Astrocyte (in vitro differentiated cells and primary cell): ENCODE measurements at regions not wholly inside any gene's neighbourhood (a gene's known extent, or its start where the extent isn't known, plus 50 kb on each side); places are given as distances from the start of the nearest gene placed in this dataset.
"Not testable (repeated sequence)": the region's sequence is repeated elsewhere in the genome, so short reads cannot be mapped to it uniquely, and the experiment has no call there.

Experiments
- DNase-seq: peaks from one replicate; pipeline ENCODE4 v3.0.0-alpha.2; 2010; ENCODE audit warnings: low read depth
- FAIRE-seq: peaks from 2 replicates; lab custom pipeline; 2011; peaks lifted over from hg19 to GRCh38; lab: Jason Lieb, UNC
- H2AFZ ChIP-seq: 2 replicates; pipeline ENCODE4 v1.6.0; 2012; ENCODE audit warnings: low read depth, low read length, inconsistent platforms
- H3K27ac ChIP-seq: 2 replicates; pipeline ENCODE4 v1.5.1; 2011; ENCODE audit warnings: low read depth, low read length, inconsistent platforms
- H3K27me3 ChIP-seq: 2 replicates; pipeline ENCODE4 v1.6.0; 2011; ENCODE audit warnings: low read length, inconsistent platforms; ENCODE audit not compliant: insufficient read depth
- H3K36me3 ChIP-seq: 2 replicates; pipeline ENCODE4 v1.5.1; 2011; ENCODE audit warnings: low read length, inconsistent platforms; ENCODE audit not compliant: insufficient read depth
- H3K4me1 ChIP-seq: 2 replicates; pipeline ENCODE4 v1.5.1; 2011; ENCODE audit warnings: low read length, inconsistent platforms; ENCODE audit not compliant: insufficient read depth
- H3K4me2 ChIP-seq: 2 replicates; pipeline ENCODE4 v1.6.0; 2012; ENCODE audit warnings: low read length, inconsistent platforms
- H3K4me3 ChIP-seq: 2 replicates; pipeline ENCODE4 v1.5.1; 2011; ENCODE audit warnings: low read depth, mild to moderate bottlenecking, low read length, inconsistent platforms; ENCODE audit not compliant: insufficient read depth
- H3K79me2 ChIP-seq: 2 replicates; pipeline ENCODE4 v1.6.0; 2012; ENCODE audit warnings: mild to moderate bottlenecking, low read length, inconsistent platforms; ENCODE audit not compliant: insufficient read depth
- H3K9ac ChIP-seq: 2 replicates; pipeline ENCODE4 v1.6.0; 2012; ENCODE audit warnings: mild to moderate bottlenecking, low read length, inconsistent platforms
- H3K9me3 ChIP-seq: 2 replicates; pipeline ENCODE4 v1.5.1; 2012; ENCODE audit warnings: low read depth, mild to moderate bottlenecking, low read length, inconsistent platforms; ENCODE audit not compliant: insufficient read depth
- H4K20me1 ChIP-seq: 2 replicates; pipeline ENCODE4 v1.6.0; 2012; ENCODE audit warnings: low read length, inconsistent platforms; ENCODE audit not compliant: insufficient read depth
- H3K27ac Mint-ChIP-seq: one replicate; pipeline ENCODE4 v1.8.0; 2021; ENCODE audit warnings: mild to moderate bottlenecking, mixed read lengths; ENCODE audit not compliant: unreplicated experiment
- H3K27me3 Mint-ChIP-seq: one replicate; pipeline ENCODE4 v1.8.0; 2021; ENCODE audit warnings: low read depth, mixed read lengths; ENCODE audit not compliant: unreplicated experiment
- H3K36me3 Mint-ChIP-seq: one replicate; pipeline ENCODE4 v1.8.0; 2021; ENCODE audit warnings: low read depth, mixed read lengths; ENCODE audit not compliant: unreplicated experiment
- H3K4me1 Mint-ChIP-seq: one replicate; pipeline ENCODE4 v1.8.0; 2021; ENCODE audit warnings: low read depth, mixed read lengths; ENCODE audit not compliant: unreplicated experiment
- H3K4me3 Mint-ChIP-seq: one replicate; pipeline ENCODE4 v1.8.0; 2021; ENCODE audit warnings: mild to moderate bottlenecking, moderate library complexity, mixed read lengths; ENCODE audit not compliant: unreplicated experiment
- H3K9me3 Mint-ChIP-seq: one replicate; pipeline ENCODE4 v1.8.0; 2021; ENCODE audit warnings: mild to moderate bottlenecking, mixed read lengths; ENCODE audit not compliant: unreplicated experiment

DNA sequence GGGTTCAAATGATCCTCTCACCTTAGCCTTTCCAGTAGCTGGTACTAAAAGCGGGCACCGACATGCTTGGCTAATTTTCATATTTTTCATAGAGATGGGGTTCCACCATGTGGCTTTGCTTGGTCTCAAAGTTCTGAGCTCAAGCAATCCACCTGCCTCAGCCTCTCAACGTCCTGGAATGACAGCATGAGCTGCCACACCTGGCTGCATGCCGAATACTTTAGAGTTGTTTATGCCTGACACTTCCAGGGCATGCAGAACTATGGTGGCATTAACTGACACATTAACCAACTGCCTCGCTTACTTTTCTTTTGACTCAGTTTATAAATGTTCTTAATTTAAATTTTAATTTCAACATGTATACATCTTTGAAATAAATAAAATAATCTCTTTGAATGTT, 135.8 kb downstream of the CCDC74A start:
- not testable (repeated sequence) for H3K36me3 Mint-ChIP-seq, H3K9me3 Mint-ChIP-seq, H2AFZ ChIP-seq, H4K20me1 ChIP-seq, FAIRE-seq, H3K4me1 ChIP-seq, H3K27ac Mint-ChIP-seq, H3K27me3 ChIP-seq, H3K36me3 ChIP-seq, H3K4me3 Mint-ChIP-seq, H3K9me3 ChIP-seq, DNase-seq, H3K27me3 Mint-ChIP-seq, H3K9ac ChIP-seq, H3K79me2 ChIP-seq, H3K27ac ChIP-seq, H3K4me3 ChIP-seq, H3K4me2 ChIP-seq
- peaks cover 20% of the 10 kb centered on the region for H3K4me1 Mint-ChIP-seq

DNA sequence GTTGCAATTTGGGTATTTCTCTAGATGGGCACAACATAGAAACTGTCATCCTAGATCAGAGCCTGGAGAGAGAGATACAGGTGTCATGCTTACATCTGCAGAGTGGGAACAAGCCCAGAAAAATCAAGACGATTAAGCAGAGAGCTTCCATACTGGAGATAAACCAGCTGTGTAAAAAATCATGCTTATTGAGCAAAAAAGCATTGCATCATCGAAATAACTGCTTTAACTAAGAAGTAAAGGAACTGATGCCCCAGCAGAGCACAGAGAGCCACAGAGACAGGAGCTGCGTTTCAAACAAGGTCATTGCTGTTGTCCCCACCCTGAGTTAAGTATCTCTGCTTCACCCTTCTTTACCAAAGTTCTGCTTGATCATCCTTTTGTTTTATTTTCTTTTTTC, 138.0 kb downstream of the CCDC74A start:
- not testable (repeated sequence) for H3K9me3 Mint-ChIP-seq, H3K4me3 Mint-ChIP-seq, H3K9ac ChIP-seq, H3K27me3 Mint-ChIP-seq, H3K27ac ChIP-seq, H3K36me3 ChIP-seq, H3K27ac Mint-ChIP-seq, H3K9me3 ChIP-seq, H4K20me1 ChIP-seq, H3K4me3 ChIP-seq, H3K27me3 ChIP-seq, H3K79me2 ChIP-seq, DNase-seq, H2AFZ ChIP-seq, FAIRE-seq, H3K36me3 Mint-ChIP-seq, H3K4me2 ChIP-seq
- peaks cover 30% of the 10 kb centered on the region for H3K4me1 Mint-ChIP-seq
- peaks cover 11% of the 10 kb centered on the region for H3K4me1 ChIP-seq

DNA sequence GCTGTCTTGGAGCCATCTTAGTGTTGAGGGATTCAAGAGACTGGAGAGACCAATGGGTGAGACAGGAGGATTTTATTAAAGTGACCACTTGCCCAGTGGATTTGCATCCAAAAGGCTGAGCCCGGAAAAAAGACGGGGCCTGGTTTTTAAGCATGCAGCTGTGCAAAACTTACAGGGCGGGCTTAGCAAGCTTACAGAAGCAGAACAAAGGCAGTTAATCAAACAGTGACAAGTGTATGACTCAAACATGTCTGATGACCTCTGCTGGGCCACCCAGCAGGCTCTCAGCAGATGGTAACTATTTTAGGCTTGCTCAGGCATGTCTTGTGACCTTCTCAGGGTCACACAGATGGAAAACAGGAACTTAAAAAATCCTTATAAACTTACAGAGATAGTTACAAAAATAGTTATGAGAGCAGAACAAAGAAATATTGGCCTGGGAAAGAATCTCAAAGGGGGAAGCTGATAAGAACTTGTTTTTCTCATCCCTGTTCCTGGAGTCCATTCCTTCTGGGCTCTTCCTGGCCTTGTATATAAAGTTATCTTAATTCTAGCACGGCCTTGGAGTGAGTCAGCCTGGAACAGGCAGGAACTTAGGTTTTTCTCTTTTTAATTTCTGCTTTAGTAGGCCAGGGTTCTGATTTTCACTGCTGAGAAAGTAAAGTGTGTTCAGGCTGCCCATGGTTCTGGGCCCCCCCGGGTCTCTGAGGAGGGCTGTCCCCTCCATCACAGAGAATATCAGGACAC, 141.3 kb downstream of the CCDC74A start:
- H3K4me3 Mint-ChIP-seq, H4K20me1 ChIP-seq, FAIRE-seq, H3K9me3 Mint-ChIP-seq, H2AFZ ChIP-seq, H3K36me3 ChIP-seq, H3K9me3 ChIP-seq, H3K79me2 ChIP-seq, H3K27me3 Mint-ChIP-seq, H3K36me3 Mint-ChIP-seq, H3K27me3 ChIP-seq, H3K4me3 ChIP-seq: not testable (repeated sequence)
- Mint-ChIP-seq H3K4me1 (peaks cover 17% of the 10 kb centered on the region), H3K27ac (peak overlapping the region; percentile 97)
- Histone ChIP-seq H3K27ac (peak overlapping the region; percentile 92), H3K4me2 (peak overlapping the region; percentile 51), H3K4me1 (peaks cover 16% of the 10 kb centered on the region), H3K9ac (peak overlapping the region; percentile 78)
- DNase-seq, result peak; percentile 94

DNA sequence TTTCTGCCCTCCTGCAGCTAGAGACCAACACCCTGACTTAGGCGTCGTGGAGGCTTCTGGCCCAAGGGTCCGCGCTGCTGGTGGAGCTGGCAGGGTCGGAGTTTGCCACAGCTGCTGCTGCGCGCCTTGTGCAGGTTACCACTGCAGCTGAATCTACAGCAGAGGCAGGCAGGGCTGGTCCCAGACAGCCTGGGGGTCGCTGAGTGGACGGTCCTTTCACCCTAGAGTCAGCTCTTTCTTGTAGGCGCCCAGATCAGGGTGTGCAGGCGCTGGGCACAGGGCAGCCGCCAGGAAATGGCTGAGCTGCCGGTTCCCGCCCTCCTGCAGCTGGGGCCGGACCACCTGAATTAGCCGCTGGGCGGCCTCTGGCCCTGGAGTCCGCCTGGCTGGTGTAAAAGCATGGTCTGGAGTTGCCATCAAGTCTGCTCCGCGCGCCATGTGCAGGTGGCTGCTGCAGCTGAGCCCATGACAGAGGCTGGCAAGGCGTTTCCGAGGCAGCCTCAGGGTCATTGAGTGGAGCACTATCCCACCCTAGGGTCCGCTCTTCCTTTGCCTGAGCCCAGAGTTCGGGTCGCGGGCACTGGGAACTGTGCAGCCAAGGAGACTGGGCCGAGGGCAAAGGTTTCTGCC, 144.3 kb downstream of the CCDC74A start:
- not testable (repeated sequence) for H3K27me3 Mint-ChIP-seq

More for the DNA sequence above, 144.3 kb downstream of the CCDC74A start:
- H3K36me3 ChIP-seq, FAIRE-seq, H3K4me3 ChIP-seq, H3K27me3 ChIP-seq, H3K27ac ChIP-seq, DNase-seq, H3K79me2 ChIP-seq, H2AFZ ChIP-seq, H3K9me3 ChIP-seq, H3K36me3 Mint-ChIP-seq, H4K20me1 ChIP-seq, H3K4me3 Mint-ChIP-seq, H3K9me3 Mint-ChIP-seq, H3K9ac ChIP-seq, H3K27ac Mint-ChIP-seq: not testable (repeated sequence)
- H3K4me1 ChIP-seq, result peaks cover 16% of the 10 kb centered on the region
- H3K4me2 ChIP-seq, result peak overlapping the region; percentile 82
- peaks cover 16% of the 10 kb centered on the region for H3K4me1 Mint-ChIP-seq
